Upper lobe of left lung (tissue), 6 donors: ENCODE measurements at regions not wholly inside any gene's neighbourhood (a gene's known extent, or its start where the extent isn't known, plus 50 kb on each side); places are given as distances from the start of the nearest gene placed in this dataset.

Experiments used
- ATAC-seq, 2 donors: fragments of 200-7000 bp; cut with Tn5 transposase; one replicate each; pipeline ENCODE4 v1.9.1; 2022; ENCODE audit warnings: mild to moderate bottlenecking in 2 of 2, moderate library complexity in 2 of 2; ENCODE audit not compliant: low FRiP score in 2 of 2
- DNase-seq, 2 donors: peaks; one replicate each; pipeline ENCODE4 v3.0.0-alpha.2; 2019 to 2020
- H3K27ac ChIP-seq, 4 donors: fragments of 200-600 bp; sonication (generic); one replicate each; pipeline ENCODE4 v1.5.1; 2016 to 2019
- H3K27me3 ChIP-seq, 4 donors: fragments of 200-600 bp; sonication (generic); one replicate each; pipeline ENCODE4 v1.5.1; 2017 to 2019
- H3K36me3 ChIP-seq, 4 donors: fragments of 200-600 bp; sonication (generic); one replicate each; pipeline ENCODE4 v1.5.1; 2016 to 2019
- H3K4me1 ChIP-seq, 4 donors: fragments of 200-600 bp; sonication (generic); one replicate each; pipeline ENCODE4 v1.5.1; 2018 to 2019
- H3K4me3 ChIP-seq, 4 donors: fragments of 200-600 bp; sonication (generic); one replicate each; pipeline ENCODE4 v1.5.1; 2017 to 2019; ENCODE audit warnings: mild to moderate bottlenecking in 2 of 4, moderate library complexity in 1 of 4
- H3K9me3 ChIP-seq, 4 donors: fragments of 200-600 bp; sonication (generic); one replicate each; pipeline ENCODE4 v1.5.1; 2018 to 2019
- CTCF ChIP-seq, 6 experiments: fragments of 450-650 bp in 4 of 6; fragments of 200-600 bp in 2 of 6; sonication (generic) in 2 of 6; IDR thresholded peaks; one replicate each; pipeline ENCODE4 v1.5.1; 2016 to 2019; ENCODE audit warnings: antibody characterized with exemption in 6 of 6
- EP300 ChIP-seq, 4 donors: sonication (generic); formaldehyde crosslinking; IDR thresholded peaks; one replicate each; pipeline ENCODE4 v1.5.1; 2017; ENCODE audit warnings: antibody characterized with exemption in 4 of 4, control low read depth in 2 of 4
- POLR2A ChIP-seq, 4 donors: fragments of 450-650 bp; IDR thresholded peaks; one replicate each; pipeline ENCODE4 v1.5.1; 2016 to 2017; ENCODE audit warnings: antibody characterized with exemption in 4 of 4, mild to moderate bottlenecking in 2 of 4
- POLR2AphosphoS5 ChIP-seq, 2 donors: sonication (generic); formaldehyde crosslinking; IDR thresholded peaks; one replicate each; pipeline ENCODE4 v1.5.1; 2017; ENCODE audit warnings: antibody characterized with exemption in 2 of 2
- WGBS, 2 donors: methylation state at CpG; one replicate each; pipeline ENCODE4 v1.1.5; 2017 to 2018; 5-methylcytosine and 5-hydroxymethylcytosine counted together
- donor health status: DM: no; HTN: no; CAD: no; lungs with moderate emphysema.
- donor health status: DM: no; HTN: yes; CAD: no; lungs with severe emphysema.

- 44 to 68% methylated on average over 2 of the region's 2 CpGs for WGBS, 2 donors
- Histone ChIP-seq H3K36me3 (no peaks in the 10 kb centered on the region), H3K27ac (no peak overlapping the region), H3K4me1 (no peaks in the 10 kb centered on the region), H3K27me3 (no peaks in the 10 kb centered on the region), H3K4me3 (no peak overlapping the region), H3K9me3 (no peaks in the 10 kb centered on the region)
- DNase-seq = no peak
- no peak for ATAC-seq
- no peak for TF ChIP-seq POLR2AphosphoS5 (IDR thresholded peaks at IDR 0.05)
- TF ChIP-seq POLR2A (IDR thresholded peaks at IDR 0.05) = no peak
- TF ChIP-seq CTCF (IDR thresholded peaks at IDR 0.05) = no peak
- TF ChIP-seq EP300 (IDR thresholded peaks at IDR 0.05) = no peak
Measured at GRCh38 chr2:18444806-18445205, 115.6 kb downstream of the RDH14 start.

- H3K27ac ChIP-seq = no peak overlapping the region
- TF ChIP-seq CTCF (IDR thresholded peaks at IDR 0.05) = no peak
- TF ChIP-seq POLR2A (IDR thresholded peaks at IDR 0.05) = no peak
- TF ChIP-seq EP300 (IDR thresholded peaks at IDR 0.05) = no peak
- TF ChIP-seq POLR2AphosphoS5 (IDR thresholded peaks at IDR 0.05) = no peak
- WGBS, 2 donors = 71% methylated on average over 3 of the region's 3 CpGs
- no peaks in the 10 kb centered on the region for H3K36me3 ChIP-seq
- ATAC-seq (no peak), DNase-seq (no peak)
- H3K4me3 ChIP-seq = no peak overlapping the region
- H3K9me3 ChIP-seq = no peaks in the 10 kb centered on the region
- no peaks in the 10 kb centered on the region for H3K4me1 ChIP-seq
- no peaks in the 10 kb centered on the region for H3K27me3 ChIP-seq
Measured at GRCh38 chr2:18441583-18441982, 118.9 kb downstream of the RDH14 start.

GRCh38 chr2:18440777-18441176, 119.7 kb downstream of the RDH14 start:
- H3K27me3 ChIP-seq = no peaks in the 10 kb centered on the region
- no peak for DNase-seq
- H3K9me3 ChIP-seq = no peaks in the 10 kb centered on the region
- no peak for ATAC-seq
- 72 to 87% methylated on average over 4 of the region's 4 CpGs for WGBS, 2 donors
- H3K4me3 ChIP-seq = no peak overlapping the region
- H3K27ac ChIP-seq = no peak overlapping the region
- no peaks in the 10 kb centered on the region for H3K36me3 ChIP-seq
- peaks cover 0 to 6% (median 1%) of the 10 kb centered on the region in 4 donors for H3K4me1 ChIP-seq
- TF ChIP-seq EP300 (IDR thresholded peaks at IDR 0.05) (no peak), CTCF (IDR thresholded peaks at IDR 0.05) (no peak), POLR2A (IDR thresholded peaks at IDR 0.05) (no peak), POLR2AphosphoS5 (IDR thresholded peaks at IDR 0.05) (no peak)

GRCh38 chr2:18440141-18440661, 120.3 kb downstream of the RDH14 start:
- Histone ChIP-seq H3K27me3 (no peaks in the 10 kb centered on the region), H3K4me3 (no peak overlapping the region), H3K27ac (no peak overlapping the region), H3K9me3 (no peaks in the 10 kb centered on the region), H3K4me1 (peaks cover 0 to 8% (median 3%) of the 10 kb centered on the region in 4 donors), H3K36me3 (no peaks in the 10 kb centered on the region)
- ATAC-seq = peak in 1 of 2 donors; percentile 41
- TF ChIP-seq CTCF (IDR thresholded peaks at IDR 0.05) (no peak), POLR2AphosphoS5 (IDR thresholded peaks at IDR 0.05) (no peak), POLR2A (IDR thresholded peaks at IDR 0.05) (no peak), EP300 (IDR thresholded peaks at IDR 0.05) (no peak)
- no peak for DNase-seq
- WGBS, 2 donors = 82 to 87% methylated on average over 6 of the region's 6 CpGs

GRCh38 chr2:18439716-18440115, 120.7 kb downstream of the RDH14 start:
- Histone ChIP-seq H3K27me3 (no peaks in the 10 kb centered on the region), H3K36me3 (no peaks in the 10 kb centered on the region), H3K27ac (no peak overlapping the region), H3K4me3 (no peak overlapping the region), H3K9me3 (no peaks in the 10 kb centered on the region), H3K4me1 (peaks cover 0 to 8% (median 3%) of the 10 kb centered on the region in 4 donors)
- WGBS, 2 donors = 73 to 81% methylated on average over 3 of the region's 3 CpGs
- TF ChIP-seq CTCF (IDR thresholded peaks at IDR 0.05) (no peak), EP300 (IDR thresholded peaks at IDR 0.05) (no peak), POLR2AphosphoS5 (IDR thresholded peaks at IDR 0.05) (no peak), POLR2A (IDR thresholded peaks at IDR 0.05) (no peak)
- ATAC-seq = no peak
- no peak for DNase-seq
